T follicular helper cell (primary cell): ENCODE measurements at regions not wholly inside any gene's neighbourhood (a gene's known extent, or its start where the extent isn't known, plus 50 kb on each side); places are given as distances from the start of the nearest gene placed in this dataset.
"Not testable (repeated sequence)": the region's sequence is repeated elsewhere in the genome, so short reads cannot be mapped to it uniquely, and the experiment has no call there.

Experiments used
- DNase-seq: peaks from one replicate; pipeline ENCODE4 v3.0.0-alpha.2; 2020; ENCODE audit warnings: low read depth

DNA sequence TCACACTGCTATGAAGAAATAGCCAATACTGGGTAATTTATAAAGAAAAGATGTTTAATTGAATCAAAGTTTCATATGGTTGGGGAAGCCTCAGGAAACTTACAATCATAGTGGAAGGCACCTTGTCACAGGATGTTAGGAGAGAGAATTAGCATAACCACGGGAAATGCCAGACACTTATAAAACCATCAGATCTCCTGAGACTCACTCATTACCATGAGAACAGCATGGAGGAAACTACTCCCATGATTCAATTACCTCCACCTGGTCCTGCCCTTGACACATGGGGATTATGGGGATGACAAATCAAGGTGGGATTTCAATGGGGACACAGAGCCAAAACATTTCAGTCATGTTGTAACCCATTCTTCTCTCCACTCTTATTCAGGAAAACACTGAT, 472.9 kb upstream of the FSIP2 start:
- DNase-seq = no peak

DNA sequence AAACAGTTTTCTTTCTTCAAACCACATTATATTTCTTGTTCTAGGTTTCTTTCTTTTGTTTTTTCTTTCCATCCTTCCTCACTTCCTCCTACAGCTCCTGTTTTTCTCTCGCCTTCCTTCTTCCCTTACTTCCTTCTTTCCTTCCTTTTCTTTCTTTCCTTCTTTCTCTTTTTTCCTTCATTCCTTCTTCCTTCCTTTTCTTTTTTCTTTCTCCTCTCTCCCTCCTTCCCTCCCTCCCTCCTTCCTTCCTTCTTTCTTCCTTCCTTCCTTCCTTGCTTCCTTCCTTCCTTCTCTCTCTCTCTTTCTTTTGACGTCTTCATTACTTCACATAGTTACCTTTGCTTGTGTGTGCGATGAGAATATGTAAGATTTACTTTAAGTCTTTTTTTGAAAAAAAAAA, 470.0 kb upstream of the FSIP2 start:
- DNase-seq = no peak

DNA sequence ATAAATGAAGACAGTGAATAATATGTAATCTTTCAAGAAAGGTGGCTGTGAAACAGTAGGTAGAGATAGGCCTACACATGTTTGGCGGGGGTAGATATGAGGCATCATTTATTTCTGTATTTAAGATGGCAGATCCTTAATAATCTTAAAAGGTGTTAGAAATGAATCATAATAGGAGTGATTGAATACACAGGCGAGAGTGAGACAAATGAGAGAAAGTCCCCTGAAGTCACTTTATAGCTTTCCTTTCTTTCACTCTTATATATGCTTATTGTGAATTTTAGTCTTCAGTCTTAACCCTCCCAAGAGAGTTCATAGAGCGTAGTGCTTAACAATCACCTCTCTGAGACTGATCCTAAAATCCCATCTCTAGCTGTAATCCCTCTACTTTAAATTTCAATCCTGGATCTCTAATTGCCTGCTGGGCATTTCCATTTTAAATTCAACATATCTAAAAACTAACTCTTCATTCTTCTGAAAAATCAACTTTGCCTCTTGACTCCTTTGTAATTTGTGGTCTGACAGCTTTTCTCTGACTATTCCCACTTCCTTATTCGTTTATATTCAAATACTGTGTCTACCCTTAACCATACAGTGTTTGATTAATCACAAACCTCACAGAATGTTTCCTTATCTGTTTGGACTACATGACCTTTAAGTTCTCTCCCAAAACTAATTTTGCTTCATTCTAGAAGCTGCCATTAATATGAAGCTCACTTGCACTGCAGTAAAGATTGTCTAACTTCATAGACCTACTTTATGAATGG, 463.7 kb upstream of the FSIP2 start:
- DNase-seq = no peak

DNA sequence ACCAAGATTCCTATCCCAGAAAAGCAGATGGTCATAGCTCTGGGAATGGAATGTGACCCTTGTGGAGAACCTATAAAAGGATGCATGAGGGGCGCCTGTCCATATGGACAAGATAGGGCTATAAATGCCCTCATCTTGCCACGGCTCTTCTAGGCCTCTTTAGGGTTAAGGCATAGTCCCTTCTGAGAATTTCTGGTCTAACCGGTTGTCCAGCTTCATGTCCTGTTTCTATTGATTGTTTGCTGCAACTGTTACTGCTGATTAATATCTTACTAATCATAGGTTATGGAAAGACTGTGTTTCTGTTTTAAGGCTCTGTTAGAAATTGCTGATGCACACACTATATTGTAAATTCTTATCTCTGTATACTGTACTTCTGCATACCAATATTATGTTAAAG, 462.6 kb upstream of the FSIP2 start:
- not testable (repeated sequence) for DNase-seq

DNA sequence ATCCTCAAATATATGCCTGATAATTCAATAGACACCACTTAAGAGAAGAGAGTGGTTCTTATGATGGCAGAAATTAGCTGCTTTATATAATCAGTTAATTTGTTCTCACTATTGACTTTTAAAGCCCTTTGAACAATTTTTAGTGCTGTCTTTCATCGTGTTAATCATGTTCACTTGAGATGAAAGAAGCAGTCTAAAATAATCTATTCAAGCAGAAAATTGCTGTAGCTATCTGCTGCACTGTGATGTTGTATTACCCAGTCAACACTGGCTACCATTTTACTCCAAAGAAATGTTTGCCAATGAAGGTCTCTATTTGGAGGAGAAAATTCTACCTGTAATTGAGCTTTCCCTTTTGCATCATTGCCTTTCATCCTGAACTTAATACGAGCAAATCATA, 459.8 kb upstream of the FSIP2 start:
- no peak for DNase-seq

DNA sequence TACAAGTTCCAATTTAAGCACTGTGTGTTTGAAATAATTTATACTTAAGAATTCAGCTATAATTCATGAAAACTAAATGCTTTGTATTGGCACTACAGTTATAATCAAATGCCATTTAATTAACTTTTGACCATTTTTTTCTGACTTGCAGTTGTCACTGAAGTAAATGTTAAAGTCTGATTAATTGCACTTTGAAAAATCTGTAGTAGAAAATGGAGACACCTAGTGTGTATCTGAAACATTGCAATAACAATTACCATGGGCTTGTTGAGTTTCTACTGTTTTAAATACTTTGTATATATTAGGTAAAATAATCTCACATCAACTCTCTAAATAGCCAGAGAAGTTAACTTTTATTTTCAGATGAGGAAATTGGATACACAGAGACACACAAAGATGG, 458.6 kb upstream of the FSIP2 start:
- DNase-seq = no peak

DNA sequence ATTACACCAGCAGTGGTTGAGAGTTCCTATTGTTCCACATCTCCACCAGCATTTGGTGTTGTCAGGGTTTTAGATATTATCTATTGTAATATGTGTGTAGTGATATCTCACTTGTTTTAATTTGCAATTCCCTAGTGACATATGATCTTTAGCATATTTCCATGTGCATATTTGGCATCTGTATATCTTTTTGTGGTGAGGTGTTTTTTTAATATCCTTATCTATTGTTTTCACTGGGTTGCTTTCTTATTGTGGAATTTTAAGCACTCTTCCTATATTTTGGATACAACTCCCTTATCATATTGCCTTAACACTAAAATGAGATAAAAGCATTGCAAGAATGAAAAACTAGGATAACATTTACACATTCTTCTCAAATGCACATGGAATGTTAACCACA, 453.9 kb upstream of the FSIP2 start:
- no peak for DNase-seq

- not testable (repeated sequence) for DNase-seq
Observed at GRCh38 chr2:185290012-185290411, 448.6 kb upstream of the FSIP2 start.

DNA sequence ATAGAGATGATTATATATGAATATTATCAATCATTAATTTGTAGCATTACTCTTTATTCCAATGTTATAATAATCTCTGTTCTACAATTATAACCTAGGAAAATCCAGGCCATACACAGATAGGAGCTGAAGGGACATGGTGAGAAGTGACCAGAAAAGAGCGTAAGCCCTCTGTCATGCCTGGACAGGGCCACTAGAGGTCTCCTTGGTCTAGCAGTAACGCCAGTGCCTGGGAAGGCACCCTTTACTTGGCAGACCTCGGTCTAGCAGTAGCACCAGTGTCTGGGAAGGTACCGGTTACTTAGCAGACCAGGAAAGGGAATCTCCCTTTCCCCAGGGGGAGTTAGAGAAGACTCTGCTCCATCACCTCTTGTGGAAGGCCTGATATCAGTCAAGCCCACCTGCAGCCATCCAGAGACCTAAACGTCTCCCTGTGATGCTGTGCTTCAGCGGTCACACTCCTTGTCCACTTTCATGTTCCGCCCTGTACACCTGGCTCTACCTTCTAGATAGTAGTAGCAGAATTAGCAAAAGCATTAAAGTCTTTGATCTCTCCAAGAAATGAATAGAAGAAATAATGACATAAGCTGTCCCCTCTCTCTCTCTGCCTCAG, 447.5 kb upstream of the FSIP2 start:
- no peak for DNase-seq

GRCh38 chr2:185299867-185300266, 438.7 kb upstream of the FSIP2 start:
- DNase-seq = no peak

- DNase-seq = no peak
Observed at GRCh38 chr2:185306119-185306518, 432.5 kb upstream of the FSIP2 start.

GRCh38 chr2:185316383-185316782, 422.2 kb upstream of the FSIP2 start:
- DNase-seq = no peak

DNA sequence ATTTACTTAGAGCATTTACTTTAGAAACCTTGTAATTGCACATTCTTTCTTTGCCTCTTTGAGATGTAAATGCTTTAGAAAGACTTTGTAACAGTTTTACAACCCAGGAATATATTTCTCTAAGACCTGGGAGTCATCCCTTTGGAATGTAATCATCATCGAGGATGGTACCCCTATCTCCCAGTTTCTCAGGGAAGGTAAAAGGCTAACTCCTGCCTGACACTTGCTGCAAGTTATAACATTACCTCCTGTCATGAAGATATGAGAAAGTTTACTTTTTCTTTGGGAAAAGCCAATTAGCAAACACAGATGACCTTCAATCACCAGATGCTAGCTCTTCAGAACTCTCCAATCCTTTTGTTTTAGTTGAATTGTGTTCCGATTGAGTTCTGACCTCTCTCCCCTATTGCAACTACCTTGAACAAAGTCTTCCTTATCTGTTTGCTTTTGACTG, 420.3 kb upstream of the FSIP2 start:
- DNase-seq = no peak

- no peak for DNase-seq
Observed at GRCh38 chr2:185335879-185336278, 402.7 kb upstream of the FSIP2 start.

- no peak for DNase-seq
Observed at GRCh38 chr2:185337033-185337432, 401.6 kb upstream of the FSIP2 start.

DNA sequence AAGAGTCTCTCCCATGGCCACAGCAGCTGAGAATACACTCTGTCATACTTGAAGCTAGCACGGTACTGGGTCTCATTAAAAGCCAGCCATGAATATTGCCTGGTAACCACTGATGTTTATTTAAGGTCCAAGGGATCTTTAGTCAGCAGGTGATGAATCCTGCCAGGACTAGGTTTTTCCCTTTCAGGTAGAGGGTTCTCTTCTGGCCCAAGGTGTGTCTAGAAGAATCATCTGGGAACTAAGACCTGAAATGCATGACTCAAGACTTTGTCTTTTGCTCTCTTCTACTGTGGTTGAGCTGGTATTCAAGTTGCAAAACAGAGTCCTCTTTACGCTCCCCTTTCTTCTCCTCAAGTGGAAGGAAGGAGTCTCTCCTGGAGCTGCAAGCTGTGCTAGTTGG, 400.5 kb upstream of the FSIP2 start:
- DNase-seq = no peak

DNA sequence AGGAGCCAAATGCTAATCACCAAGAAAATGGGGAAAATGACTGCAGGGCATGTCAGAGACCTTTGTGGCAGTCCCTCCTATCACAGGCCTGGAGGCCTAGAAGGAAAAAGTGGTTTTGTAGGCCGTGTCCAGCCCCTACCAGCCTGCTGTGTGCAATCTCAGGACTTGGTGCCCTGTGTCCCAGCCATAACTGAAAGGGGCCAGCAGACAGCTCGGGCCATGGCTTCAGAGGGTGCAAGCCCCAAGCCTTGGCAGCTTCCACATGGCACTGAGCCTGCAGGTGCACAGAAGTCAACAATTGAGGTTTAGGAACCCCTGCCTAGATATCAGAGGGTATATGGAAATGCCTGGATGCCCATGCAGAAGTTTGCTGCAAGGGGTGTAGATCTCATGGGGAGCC, 391.2 kb upstream of the FSIP2 start:
- DNase-seq = no peak

DNA sequence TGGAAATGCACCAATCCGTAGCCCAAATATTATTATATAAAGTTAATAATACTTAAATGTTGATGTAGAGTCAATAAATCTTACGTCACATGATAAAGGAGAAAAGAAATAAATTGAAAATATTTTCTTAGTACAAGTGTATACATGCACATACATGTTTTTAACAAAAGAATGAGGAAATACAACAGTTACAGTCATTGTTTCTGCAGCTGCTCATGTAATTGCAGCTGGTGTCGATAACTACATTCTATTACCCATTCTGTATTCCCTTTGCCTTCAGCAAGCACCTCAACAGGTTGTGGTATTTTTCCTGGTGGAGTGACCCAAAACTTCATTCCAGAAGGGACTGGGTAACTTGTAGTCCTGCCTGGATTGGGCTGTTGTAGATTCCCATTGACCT, 377.8 kb upstream of the FSIP2 start:
- DNase-seq = no peak

DNA sequence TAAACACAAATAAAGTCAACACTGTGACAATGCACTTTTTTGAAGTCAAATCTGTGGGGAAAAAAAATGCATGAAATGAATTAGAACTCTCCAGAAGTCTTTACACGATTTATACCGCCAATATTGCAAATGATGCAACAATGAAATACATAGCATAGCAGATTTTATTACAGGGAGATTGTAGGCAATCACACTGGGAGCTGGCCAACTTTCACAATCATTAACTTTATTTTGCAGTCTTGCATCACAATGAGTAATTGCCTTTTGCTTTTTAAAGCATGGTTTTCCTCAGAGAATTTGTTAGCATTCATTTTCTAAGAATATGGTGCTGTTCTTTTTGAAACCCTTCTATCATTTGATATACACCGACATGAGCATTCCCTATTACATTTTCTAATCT, 366.4 kb upstream of the FSIP2 start:
- no peak for DNase-seq

- DNase-seq = no peak
Observed at GRCh38 chr2:185373229-185373628, 365.4 kb upstream of the FSIP2 start.

DNA sequence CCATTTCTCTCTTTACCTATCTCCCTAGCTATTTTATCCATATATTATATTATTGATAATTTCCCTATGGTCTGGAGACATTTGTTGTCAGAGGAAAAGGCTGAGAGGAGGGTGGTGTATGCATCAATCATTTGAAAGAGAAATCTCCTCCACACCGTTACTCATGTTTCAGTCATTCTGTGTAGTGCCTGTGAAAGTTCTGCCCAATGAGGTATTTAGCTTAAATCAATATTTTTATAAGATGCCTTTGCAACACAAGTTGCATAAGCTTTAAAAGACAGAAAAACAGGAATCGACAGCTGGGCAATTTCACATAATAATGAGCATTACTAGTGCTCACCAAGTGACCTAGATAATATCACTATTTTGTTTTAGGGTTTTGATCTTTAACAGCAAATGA, 363.7 kb upstream of the FSIP2 start:
- no peak for DNase-seq

- no peak for DNase-seq
Observed at GRCh38 chr2:185375731-185376130, 362.9 kb upstream of the FSIP2 start.

DNA sequence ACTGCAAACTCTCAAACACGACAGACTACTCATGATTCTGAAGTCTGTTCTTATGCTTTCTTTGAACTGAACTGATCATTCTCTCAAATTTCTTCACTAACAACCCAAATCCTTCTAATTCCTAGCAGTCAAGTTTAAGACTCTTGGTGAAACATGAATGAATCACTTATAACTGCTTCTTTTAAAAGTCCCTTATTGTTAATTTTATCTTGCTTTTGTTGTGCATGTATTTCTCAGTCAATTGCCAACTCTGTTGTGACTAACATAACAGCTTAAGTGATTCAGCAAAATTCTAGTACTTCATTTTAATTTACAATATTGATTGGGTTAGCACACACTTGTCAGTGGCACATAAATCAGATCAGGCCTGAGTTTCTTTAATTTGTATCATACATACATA, 357.0 kb upstream of the FSIP2 start:
- DNase-seq = no peak
